GM21717 (cell line): ENCODE measurements at regions not wholly inside any gene's neighbourhood (a gene's known extent, or its start where the extent isn't known, plus 50 kb on each side); places are given as distances from the start of the nearest gene placed in this dataset.
"Not testable (repeated sequence)": the region's sequence is repeated elsewhere in the genome, so short reads cannot be mapped to it uniquely, and the experiment has no call there.

Source experiments
- ATAC-seq: cut with Tn5 transposase; IDR thresholded peaks from one replicate; pipeline ENCODE4 v1.9.1; 2021; ENCODE audit warnings: mild to moderate bottlenecking, moderate library complexity; ENCODE audit not compliant: unreplicated experiment

DNA sequence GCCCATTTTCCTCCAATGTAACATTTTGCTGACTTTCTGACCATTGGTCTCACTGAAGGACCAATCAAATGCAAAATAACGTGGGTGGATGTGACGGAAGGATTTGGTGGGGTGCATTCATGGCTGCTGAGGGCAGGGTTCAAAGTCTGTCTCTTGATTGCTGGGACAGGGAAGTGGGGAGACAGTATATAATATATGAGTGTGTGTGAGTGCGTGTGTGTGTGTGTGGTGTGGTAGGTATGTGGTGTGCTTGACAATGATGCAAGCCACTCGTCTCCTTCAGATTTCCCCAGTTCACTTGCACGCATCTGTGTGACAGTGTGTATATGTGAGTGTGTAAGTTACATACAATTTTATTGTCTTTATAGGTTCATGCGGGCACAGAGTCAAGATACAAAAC is 477.3 kb downstream of the DIRAS2 start:
- no peak for ATAC-seq

- ATAC-seq: not testable (repeated sequence)
Observed at GRCh38 chr9:90166374-90166773, 476.2 kb downstream of the DIRAS2 start.

GRCh38 chr9:90167914-90168313 is 474.7 kb downstream of the DIRAS2 start:
- ATAC-seq: no peak

- no peak for ATAC-seq
Observed at GRCh38 chr9:90169490-90169889, 473.1 kb downstream of the DIRAS2 start.

GRCh38 chr9:90173935-90174334 is 468.7 kb downstream of the DIRAS2 start:
- not testable (repeated sequence) for ATAC-seq

DNA sequence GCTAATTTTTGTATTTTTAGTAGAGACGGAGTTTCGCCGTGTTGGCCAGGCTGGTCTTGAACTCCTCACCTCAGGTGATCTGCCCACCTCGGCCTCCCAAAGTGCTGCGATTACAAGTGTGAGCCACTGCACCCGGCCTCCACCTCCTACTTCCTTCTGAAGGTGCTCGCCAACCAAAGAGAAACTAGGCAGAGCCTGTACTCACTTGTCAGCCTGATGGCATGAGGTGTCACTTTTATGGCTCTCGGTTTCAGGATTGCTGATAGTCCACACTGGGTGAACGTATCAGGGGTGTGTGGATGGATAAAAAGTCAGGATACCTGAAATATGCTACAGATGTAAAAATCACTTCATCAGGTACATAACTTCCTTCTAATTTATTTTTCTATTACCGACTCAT is 468.3 kb downstream of the DIRAS2 start:
- ATAC-seq: not testable (repeated sequence)

GRCh38 chr9:90175257-90175656 is 467.4 kb downstream of the DIRAS2 start:
- ATAC-seq: no peak

DNA sequence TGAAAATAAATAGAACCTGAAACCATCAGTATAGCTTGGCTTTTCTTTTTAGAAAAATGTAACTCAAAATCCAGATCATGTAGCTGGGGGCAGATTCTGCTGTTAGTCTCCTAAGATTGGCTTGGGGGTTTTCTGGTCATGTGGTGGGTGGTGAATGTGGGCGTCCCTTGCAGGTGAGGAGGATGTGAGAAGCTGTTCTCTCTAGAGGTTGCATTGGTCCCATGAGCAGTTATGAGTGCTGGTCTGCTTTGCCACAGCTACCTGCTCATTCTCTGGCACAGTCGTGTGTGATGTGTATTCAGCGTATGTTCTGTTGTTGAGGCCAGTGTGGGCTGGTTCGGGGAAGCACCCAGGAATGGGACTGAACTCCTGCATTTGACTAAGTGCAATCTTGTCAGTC is 466.8 kb downstream of the DIRAS2 start:
- no peak for ATAC-seq

GRCh38 chr9:90176901-90177300 is 465.7 kb downstream of the DIRAS2 start:
- no peak for ATAC-seq

- no peak for ATAC-seq
Observed at GRCh38 chr9:90180381-90180780, 462.2 kb downstream of the DIRAS2 start.

GRCh38 chr9:90188656-90189055 is 454.0 kb downstream of the DIRAS2 start:
- no peak for ATAC-seq

GRCh38 chr9:90189306-90189705 is 453.3 kb downstream of the DIRAS2 start:
- peak; percentile 97 for ATAC-seq

DNA sequence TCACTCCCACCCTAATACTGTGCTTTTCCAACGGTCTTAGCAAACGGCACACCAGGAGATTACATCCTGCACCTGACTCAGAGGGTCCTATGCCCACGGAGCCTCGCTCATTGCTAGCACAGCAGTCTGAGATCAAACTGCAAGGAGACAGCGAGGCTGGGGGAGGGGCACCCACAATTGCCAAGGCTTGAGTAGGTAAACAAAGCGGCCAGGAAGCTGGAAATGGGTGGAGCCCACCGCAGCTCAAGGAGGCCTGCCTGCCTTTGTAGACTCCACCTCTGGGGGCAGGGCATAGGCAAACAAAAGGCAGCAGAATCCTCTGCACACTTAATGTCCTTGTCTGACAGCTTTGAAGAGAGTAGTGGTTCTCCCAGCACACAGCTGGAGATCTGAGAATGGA is 450.2 kb downstream of the DIRAS2 start:
- not testable (repeated sequence) for ATAC-seq

DNA sequence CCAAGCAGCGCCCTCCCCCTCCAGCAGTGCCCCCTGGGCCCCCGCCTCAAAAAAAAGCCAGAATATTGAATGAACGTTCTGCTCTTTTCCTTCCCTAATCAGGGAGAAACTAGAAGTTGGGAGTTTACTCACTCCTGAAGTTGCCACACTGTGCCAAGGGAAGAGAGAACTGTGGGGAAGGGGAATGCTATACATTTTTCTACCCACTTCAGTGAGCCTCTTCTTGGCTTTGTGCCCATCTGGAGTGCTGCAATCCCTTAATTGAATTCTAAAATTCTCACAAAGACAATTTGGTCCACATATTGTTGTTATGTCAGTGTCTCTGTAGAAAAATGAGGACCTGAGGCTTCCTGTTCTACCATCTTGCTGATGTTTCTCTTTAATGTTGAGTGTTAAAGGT is 443.7 kb downstream of the DIRAS2 start:
- ATAC-seq: no peak

DNA sequence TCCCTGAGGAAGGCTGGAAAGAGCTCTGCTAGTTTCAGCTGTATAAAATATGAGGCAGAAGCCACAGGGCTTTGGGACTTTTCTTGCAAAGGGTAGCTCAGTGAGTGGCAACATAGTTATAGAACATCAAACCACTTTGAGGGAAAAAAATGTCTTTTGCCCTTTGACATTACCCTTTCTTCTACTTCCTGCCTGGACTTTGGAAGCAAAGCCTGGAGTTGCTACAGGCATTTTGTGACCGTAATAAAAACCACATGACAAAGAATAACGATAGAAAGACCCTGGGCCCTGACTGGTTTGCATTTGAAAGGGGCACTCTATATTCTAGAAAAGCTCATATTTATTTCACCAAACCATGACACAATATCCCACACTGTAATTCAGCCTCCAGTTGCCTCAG is 440.9 kb downstream of the DIRAS2 start:
- ATAC-seq: no peak

DNA sequence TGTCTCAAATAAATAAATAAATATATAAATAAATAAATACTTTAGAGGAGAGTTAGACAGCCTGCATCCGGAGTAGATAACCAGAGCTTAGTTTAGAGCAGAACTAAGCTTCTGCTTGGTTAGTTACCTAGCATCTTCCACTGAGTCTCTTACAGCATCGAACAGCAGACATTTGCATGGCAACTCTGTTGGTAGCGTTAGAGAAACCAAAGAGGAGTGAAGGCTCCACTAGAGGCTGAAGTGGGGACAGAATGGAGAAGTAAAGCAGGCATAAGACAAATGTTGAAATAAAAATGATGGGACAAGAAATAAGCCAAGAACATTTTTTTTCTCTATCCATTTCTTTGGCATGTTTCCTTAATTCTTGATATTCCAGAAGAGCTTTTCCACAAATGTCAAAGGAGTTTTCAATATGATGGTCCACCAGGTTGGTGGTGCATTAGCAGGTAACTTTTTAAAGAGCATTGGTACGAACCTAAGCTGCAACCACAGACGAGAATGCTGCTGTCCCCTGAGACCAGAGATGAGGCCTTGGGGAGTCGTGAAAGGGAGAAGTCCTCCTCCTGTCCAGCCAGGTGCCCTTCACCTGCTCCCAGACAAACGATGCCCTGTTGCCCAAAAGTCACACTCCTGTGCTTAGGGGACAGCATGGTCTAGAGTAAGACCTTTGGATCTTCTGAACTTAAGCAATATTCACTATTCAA is 438.3 kb downstream of the DIRAS2 start:
- ATAC-seq: no peak

- not testable (repeated sequence) for ATAC-seq
Observed at GRCh38 chr9:90213045-90213444, 429.6 kb downstream of the DIRAS2 start.

GRCh38 chr9:90219548-90220118 is 423.0 kb downstream of the DIRAS2 start:
- ATAC-seq: no peak

DNA sequence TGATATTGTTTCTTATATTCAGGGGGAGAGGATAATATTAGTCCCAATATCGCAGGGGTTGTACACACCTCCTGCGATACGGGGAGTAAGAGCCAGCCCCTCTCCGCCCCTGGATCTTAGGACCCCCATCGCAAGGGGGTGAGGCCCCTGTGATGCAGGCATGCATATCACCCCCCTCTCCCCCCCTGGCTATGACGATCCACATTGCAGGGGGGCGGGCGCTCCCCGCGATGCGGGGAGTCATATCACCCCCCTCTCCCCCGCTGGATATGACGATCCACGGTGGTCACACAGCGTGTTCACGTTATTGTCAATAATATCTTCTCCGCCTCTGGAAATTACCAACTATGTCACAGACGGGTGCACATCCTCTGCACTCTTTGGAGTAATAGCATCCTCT is 420.7 kb downstream of the DIRAS2 start:
- ATAC-seq: not testable (repeated sequence)

- not testable (repeated sequence) for ATAC-seq
Observed at GRCh38 chr9:90226839-90227338, 415.7 kb downstream of the DIRAS2 start.

DNA sequence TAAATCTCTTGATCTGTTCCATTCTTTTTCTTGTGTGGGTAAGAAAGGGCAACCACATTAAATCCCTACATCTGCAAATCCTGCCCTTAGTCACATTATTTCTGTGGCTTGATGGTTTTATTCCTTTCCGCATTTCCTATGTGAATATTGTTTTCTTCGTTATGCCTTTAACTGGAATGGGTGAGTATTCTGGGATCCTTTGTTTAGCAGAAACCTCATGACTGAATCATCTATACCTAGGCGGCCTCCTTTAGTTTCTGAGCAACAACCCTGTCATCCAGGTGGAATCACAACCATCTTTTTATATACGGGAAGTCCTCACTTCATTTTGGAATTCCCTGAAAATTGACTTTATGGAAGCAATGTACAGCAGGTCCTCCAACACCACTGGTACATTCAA is 409.5 kb downstream of the DIRAS2 start:
- ATAC-seq: not testable (repeated sequence)

DNA sequence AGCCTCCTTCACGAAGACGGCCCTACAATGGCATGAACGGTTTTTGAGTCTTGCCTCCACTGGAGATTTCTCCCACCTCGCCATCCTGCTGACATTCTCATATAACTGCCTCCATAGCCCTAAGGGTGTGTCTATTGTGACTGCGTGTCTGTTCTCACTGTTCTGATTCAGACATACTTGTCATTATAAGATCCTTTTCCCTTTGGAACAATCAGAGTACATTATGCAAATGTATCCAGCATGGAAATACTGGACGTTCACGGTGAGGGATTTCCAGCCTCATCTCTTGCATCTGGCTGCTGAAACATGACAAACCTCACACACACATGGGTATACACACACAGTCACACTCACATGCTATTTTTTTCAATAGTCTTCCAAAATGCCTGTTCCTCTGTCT is 402.1 kb downstream of the DIRAS2 start:
- ATAC-seq: no peak

GRCh38 chr9:90245661-90246060 is 397.0 kb downstream of the DIRAS2 start:
- ATAC-seq: no peak
